ENCODE measurements at regions not wholly inside any gene's neighbourhood (a gene's known extent, or its start where the extent isn't known, plus 50 kb on each side); places are given as distances from the start of the nearest gene placed in this dataset.
A peak's percentile ranks its signal among the peaks of the same experiment; 100 is the strongest.
"Not testable (repeated sequence)": the region's sequence is repeated elsewhere in the genome, so short reads cannot be mapped to it uniquely, and the experiment has no call there.

DNA sequence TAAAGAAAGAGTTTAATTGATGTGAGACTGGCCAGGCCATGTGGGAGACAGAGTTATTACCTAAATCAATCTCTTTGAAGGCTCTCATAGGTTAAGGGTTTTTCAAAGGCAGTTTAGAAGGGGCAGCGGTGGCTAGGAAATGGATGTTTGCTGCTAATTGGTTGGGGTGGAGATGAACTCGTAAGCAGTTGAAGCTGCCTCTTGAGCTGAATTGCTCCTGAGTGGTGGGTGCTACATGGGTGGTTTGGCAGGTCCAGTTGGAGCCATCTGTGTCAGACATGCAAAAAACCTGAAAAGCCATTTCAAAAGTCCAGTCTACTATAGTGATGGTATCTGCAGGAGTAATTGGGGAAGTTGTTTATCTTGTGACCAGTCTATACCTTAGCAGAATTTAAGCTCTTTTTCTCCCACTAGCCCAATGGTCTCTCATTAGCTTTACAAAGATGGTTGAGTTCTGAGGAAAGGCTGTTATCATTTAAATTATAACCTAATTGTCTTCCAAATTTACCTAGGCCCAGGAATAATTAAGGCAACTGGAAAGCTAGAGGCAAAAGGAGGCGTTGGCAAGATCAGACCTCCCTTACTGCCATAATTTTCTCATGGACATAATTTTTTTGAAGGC, 762.4 kb upstream of the FRG1 start:
- DNase-seq (ENCODE audit: low read depth): no peak

DNA sequence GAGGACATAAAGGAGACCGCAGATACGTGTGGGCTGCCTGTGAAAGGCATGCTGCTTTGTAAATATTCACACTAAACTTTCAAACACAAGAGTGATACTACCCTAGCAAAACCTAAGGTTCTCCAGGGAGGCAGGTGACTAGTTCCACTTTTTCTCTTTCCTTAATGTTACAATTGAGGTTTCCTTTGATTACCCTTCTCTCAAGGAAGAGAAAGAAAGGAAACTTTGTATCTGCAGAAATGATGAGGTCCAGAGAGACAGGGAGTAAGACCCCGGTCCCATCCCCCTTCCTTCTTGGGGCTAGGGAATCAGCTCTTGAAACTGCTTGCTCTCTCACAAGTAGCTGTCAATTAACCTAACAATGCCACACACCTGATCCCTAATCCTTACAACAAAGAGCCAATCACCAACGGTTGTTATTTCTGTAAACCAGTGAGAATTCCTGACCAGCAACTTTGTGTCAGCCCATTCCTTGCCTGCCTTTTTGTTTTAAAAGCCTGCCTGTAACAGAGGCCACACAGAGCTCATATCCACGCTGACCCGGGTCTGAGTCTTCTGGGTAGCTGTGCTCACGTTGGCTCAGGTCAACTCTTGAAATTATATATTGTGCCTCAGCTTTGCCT, 754.8 kb upstream of the FRG1 start:
- no peak for DNase-seq (ENCODE audit: low read depth)

DNA sequence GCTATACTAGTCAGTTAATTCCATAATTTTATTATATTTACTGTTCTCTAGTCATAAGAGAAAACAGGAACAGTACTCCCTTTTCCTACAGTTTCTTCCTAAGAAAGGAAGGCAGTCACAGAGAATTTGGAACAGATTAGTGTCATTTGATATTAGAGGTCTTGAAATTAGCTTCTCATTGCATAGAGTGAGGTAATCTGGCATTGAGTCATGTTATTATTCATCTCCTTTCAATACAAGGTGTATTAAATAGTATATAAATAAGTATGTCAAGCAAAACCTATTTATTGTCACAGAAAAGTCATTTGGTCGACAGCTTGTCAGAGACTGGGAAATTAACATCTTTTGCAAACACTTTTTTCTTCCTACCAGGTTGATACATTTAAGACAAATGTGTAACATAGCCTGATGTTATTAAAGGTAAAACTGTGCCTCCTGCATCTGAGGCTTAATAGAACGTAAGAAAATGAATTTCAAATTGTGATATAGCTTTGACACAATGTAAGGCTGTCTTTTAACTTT, 753.1 kb upstream of the FRG1 start:
- no peak for DNase-seq (ENCODE audit: low read depth)

DNA sequence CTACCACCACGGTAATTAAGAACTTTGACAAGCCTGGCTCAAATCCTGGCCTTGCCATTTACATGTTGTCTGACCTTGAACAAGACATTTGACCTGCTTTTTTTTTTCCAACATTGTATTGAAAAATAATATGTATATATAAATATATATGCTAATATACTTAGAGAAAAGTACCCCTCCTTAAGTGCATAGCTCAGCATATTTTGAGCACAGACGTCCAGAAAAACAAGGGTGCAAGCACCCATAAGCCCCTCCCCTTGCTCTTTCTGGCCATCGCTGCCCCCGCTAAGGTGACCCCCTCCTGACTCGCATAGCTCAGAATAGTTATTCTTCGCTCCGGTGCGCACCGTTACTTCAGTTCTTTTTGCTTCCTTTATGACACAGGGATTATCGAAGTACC, 742.0 kb upstream of the FRG1 start:
- no peak for DNase-seq (ENCODE audit: low read depth)

DNA sequence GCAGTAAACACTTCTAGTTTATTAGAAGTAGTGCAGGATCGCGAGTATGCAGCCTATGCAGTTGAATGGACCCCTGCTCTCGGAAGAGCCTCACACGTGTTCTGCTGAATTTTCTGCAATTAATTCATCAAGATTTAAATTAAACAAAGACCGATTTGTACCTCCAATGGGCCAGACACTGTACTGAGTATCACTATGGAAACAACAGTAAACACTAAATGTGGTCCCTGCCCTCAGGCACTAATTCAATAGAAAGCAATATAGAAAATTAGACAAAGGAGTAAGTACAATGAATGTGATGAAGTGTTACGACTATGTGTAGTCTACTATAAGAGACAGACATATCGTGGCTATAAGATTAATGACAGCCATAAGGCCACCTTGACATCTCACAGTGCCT, 740.3 kb upstream of the FRG1 start:
- DNase-seq (ENCODE audit: low read depth): no peak

DNA sequence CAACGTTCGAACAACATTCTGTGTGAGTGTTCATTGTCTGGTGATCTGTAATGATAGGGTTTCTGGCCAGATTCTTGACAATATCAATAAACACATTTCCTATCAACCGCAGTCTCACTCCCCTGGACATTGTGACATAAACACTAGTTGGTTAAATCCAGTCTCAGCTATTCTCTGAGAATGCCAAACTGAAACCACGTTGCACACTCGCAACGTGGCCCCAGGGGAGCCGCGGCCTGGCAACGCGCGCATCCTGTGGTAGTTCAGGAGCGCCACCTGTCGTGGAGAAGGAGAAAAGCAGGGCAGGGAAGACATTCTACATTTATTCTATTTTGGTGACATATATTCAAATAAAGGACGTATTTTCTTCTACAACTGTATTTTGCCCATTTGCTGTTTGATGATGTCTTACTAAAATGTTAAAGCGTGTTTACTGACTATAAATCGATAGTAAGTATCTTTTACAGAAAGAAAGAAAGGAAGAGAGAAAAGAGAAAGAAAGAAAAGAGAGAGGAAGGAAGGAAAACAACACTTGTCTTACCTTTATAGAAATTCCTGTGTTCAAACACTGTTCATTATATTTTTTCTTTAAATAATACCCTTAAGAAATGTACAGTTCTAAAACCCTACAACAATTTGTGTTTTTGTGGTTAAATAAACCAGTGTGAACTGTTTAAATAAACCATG, 738.3 kb upstream of the FRG1 start:
- peak; percentile 22 for DNase-seq (ENCODE audit: low read depth)

DNA sequence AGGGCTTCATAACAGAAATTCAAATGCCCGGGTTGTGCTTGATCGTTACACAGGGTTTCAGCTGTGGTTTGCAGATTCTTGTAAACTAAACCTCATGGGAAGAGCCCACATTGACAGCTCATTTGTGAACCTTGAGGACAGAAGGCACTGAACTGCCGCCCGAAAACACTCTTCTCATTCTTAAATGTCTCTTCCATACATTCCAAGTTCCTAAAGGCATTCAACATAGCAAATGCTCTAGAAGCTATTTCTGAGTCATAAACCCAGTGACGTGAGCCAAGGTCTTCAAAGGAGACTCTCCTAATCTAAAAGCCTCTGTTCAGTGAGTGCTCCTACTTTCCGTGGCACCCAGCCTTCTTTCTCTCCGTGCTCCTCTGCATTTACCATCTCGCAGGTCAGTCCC, 737.8 kb upstream of the FRG1 start:
- no peak for DNase-seq (ENCODE audit: low read depth)

DNA sequence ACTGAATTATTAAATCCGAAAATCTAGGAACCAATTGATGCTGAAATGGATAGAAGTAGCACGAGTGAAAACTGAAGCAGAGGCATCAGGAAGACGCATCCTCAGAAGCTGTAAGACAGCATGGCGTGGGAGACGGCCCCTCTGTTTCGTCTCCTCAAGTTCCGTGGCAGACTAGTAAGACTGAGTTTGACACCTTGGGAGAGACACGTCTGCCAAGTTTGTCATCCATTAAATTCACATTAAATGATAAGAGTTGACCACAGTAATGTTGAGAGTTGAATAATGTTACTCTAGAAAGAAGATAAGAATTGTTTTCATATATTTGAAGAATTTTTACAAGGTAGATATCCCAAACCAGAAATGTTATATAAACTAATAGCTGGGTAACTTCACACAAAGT, 736.1 kb upstream of the FRG1 start:
- DNase-seq (ENCODE audit: low read depth): no peak

DNA sequence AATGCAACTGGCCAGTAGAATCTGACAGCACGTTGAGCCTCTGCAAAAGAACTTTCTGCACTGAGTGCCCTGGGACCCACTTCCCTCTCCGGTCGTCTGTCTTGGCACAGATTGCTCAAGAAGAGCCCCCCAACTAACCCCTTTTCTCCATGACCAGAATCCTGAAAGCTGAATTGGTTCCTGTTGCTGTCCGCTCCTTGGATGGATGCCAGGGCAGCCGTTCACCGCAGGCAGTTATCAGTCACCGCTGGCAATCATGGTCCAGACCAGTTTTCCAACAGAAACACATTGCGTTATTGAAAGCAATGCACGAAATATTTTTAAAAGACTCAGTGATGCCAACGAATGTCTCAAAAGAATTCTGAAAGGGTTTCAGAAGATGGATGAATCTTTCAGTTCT, 733.7 kb upstream of the FRG1 start:
- DNase-seq (ENCODE audit: low read depth): no peak

DNA sequence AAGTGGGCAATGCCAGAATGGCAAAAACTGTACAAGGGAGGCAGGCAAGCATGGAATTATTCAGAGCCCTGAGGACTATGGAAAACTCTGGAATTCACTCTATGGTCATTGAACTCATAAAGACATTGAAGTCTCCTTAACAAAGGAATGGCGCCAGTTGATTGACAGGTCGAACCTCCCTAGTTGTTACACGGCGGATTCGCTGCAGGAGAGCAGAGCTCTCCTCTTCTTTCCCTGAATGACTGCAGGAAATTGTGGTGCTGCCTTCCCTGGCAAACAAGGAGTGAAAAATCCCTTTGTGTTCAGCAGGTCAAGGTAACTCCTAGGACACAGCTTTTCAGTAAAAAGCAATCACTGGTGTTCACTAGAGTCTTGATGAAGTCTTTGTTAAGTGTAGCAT, 732.8 kb upstream of the FRG1 start:
- DNase-seq (ENCODE audit: low read depth): no peak

DNA sequence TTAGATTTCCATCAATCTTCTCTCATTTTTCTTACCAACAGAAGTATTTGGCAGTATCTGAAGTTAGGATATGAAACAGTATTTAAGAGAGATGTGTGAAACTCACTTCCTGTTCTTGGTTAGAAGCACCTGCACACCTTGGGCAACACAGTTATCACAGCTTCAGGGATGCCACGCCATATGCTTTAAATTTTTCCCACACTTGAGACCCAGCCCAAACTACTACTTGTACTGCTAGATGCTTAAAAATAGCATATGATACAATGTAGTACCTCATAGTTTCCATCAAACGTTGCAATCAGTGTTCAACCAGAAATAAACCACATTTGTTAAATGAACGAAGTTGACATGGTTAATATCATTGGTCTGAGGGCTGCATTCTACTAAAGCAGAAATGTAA, 725.1 kb upstream of the FRG1 start:
- no peak for DNase-seq (ENCODE audit: low read depth)

DNA sequence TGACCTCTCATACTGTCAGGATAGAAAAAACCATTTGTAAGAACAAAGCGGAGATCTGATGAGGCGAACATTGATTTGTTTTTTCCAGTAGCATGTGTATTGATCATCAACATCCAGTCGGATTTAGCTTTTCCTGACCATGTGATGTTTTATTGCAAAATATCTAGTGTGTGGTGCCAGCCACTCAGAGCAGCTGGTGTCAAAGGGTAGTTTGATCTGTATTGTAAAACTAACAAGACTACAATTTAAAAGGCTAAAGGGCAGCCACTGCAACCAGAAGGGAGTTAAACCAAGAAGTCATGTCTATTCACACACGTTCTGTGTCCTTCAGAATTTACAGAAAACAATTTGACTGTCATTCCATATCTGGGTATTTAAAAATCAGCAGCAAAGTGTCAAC, 719.0 kb upstream of the FRG1 start:
- no peak for DNase-seq (ENCODE audit: low read depth)

DNA sequence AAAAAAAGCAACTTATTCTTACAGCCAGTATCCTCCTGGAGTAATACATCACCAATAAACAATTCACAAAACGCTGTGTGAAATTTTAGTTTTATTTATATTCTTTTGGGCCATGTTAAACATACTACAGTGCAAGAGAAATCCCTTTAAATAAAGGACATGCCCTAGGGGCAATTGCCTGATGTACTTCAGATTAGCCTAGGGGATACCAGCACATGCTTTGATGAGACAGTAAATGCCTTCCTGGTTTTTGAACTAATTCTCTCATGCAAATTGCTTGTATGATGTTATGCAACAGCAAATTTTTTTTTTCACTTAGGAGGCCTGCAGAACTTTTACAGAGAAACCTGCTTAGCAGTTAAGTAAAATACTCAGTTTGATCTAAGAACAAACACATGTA, 711.9 kb upstream of the FRG1 start:
- DNase-seq (ENCODE audit: low read depth): no peak

DNA sequence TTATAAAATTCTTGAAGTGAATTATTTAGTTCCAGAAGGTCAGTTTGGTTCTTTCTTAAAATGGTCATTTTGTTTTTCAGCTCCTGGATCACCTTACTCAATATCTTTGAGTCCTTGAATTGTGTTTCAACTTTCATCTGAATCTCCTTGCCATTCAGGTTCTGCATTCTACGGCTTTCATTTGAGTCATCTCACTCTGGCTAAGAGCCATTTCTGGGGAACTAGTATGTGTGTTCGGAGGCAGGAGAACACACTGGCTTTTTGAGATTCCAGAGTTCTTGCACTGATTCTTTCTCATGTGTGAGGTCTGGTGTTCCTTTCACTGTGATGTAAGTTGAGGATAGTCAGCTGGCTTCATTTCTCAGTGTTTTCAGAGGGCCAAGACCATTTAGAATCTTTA, 708.4 kb upstream of the FRG1 start:
- DNase-seq (ENCODE audit: low read depth): no peak

DNA sequence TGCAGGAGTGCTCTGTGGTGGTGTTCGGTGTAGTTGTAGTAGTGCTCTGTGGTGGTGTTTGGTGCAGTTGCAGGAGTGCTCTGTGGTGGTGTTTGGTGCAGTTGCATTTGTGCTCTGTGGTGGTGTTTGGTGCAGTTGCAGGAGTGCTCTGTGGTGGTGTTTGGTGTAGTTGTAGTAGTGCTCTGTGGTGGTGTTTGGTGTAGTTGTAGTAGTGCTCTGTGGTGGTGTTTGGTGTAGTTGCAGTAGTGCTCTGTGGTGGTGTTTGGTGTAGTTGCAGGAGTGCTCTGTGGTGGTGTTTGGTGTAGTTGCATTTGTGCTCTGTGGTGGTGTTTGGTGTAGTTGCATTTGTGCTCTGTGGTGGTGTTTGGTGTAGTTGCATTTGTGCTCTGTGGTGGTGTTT, 706.9 kb upstream of the FRG1 start:
- not testable (repeated sequence) for DNase-seq (ENCODE audit: low read depth)

DNA sequence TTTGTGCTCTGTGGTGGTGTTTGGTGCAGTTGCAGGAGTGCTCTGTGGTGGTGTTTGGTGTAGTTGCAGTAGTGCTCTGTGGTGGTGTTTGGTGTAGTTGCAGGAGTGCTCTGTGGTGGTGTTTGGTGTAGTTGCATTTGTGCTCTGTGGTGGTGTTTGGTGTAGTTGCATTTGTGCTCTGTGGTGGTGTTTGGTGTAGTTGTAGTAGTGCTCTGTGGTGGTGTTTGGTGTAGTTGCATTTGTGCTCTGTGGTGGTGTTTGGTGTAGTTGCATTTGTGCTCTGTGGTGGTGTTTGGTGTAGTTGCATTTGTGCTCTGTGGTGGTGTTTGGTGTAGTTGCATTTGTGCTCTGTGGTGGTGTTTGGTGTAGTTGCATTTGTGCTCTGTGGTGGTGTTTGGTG, 705.7 kb upstream of the FRG1 start:
- not testable (repeated sequence) for DNase-seq (ENCODE audit: low read depth)

DNA sequence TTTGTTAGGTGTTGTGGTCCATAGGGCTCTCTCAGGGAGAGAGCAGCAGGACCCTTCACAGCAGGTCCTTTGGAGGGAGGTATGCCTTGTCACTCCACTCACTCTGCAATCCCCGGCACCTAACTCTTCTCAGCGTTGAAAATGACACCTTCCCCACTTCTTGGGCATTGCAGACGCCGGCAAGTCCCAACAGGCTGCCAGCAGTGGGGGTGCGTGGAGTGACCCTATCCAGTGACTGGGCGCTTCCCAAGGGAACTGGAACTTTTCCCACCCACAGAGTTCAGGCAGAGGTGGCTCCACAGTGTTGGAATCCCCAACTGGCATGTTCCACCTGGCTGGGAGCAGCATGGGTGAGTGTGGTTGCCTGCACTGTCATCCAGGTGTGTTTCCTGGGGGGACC, 705.1 kb upstream of the FRG1 start:
- DNase-seq (ENCODE audit: low read depth): no peak

DNA sequence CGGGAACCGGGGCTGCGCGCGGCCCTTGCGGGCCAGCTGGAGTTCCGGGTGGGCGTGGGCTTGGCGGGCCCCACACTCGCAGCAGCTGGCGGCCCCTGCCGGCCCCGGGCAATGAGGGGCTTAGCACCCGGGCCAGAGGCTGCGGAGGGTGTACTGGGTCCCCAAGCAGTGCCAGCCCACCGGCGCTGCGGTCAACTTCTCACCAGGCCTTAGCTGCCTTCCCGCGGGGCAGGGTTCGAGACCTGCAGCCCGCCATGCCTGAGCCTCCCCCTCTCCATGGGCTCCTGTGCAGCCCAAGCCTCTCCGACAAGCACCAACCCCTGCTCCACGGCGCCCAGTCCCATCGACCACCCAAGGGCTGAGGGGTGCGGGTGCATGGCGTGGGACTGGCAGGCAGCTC, 704.4 kb upstream of the FRG1 start:
- not testable (repeated sequence) for DNase-seq (ENCODE audit: low read depth)

DNA sequence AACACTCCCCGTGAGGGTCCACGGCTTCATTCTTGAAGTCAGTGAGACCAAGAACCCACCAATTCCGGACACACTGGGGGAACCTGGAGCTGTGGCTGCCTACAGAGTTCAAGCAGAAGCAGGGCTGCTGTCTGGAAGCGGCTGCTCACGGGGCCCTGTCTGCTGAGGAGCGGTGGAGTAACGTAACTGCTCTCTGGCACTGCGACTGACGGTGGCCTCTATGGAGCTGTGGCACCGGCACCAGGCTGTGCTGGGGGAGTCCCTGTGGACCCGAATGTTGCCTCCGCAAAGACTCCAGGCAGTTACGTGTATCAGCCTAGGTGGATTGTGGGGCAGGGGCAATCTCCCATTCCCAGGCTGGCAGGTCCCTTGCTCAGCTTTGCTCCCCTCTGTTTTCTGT, 703.3 kb upstream of the FRG1 start:
- no peak for DNase-seq (ENCODE audit: low read depth)

DNA sequence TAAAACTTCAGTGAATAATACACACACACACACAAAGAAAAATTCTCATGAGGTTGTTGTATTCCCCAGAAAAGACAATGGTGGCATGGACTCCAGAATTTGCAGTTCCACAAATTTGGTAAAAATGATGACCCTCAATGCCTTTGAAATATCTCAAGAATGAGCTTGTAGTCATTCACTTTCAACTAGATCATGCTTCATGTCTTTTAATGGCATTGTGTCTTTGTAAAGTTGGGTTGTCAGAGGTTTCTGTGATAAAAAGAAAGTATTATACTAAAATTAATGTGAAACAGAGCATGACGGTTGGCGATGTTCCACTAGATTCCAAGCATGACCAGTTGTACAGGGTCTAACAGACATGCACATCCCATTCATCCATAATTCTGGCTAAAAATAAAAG, 685.0 kb upstream of the FRG1 start:
- DNase-seq (ENCODE audit: low read depth): no peak

DNA sequence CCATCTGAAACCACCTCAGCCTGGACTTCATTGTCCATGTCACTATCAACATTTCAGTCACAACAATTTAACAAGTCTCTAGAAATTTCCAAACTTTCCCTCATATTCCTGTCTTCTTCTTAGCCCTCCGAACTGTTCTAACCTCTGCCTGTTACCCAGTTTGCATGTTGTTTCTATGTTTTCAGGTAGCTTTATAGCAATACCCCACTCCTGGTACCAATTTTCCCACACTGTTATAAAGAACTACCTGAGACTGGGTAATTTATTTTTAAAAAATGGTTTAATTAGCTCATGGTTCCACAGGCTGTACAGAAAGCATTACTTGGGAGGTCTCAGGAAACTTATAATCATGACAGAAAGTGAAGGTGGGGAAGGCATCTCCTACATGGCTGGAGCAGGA, 679.2 kb upstream of the FRG1 start:
- no peak for DNase-seq (ENCODE audit: low read depth)

DNA sequence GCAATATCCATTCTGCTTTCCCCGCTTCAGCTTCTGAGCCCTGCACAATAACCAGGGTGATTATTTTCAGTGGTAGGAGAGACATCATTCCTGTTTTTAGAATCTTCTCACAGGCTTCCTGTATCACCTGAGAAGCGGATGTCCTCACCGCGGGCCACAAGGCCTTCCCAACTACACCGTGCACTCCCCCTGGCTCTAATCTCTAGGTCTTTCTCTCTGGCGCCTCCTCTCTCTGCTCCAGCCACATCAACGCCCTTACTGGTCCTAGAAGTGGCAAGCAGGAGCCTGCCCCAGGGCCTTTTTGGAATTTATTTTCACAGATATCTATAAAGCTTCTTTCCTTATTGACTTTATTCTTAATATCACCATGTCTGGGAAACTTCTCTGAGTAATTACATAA, 675.2 kb upstream of the FRG1 start:
- no peak for DNase-seq (ENCODE audit: low read depth)

DNA sequence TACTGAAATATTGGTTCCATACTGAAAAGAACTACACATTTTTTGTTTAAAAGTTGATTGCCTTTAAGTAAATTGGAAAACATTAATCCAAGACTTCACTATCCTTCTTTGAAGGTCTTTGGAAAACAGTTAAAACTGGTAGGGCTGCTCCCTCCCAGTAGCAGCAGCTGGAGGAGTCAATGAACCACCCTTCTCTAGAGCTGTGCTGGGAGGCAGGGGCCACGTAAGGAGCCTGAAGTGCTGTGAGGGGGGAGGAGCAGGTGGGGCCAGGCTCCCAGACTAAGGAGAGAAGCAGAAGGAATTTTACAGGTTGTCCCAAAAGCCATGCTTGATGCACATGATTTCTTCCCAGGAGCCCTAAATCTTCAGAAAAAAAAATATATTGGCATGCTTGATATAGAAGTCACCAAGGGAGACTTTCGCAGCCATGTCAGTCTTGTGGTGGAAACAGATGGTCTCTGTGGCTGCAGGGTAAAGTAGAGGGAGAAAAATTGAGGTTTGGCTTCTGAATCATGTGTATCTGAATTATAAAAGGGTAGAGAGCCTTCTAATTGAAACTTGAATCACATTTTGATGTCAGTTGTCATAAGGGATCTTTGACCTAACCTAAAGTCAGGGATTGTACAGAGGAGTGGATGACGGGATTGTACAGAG, 673.2 kb upstream of the FRG1 start:
- no peak for DNase-seq (ENCODE audit: low read depth)
